ENCODE measurements at regions not wholly inside any gene's neighbourhood (a gene's known extent, or its start where the extent isn't known, plus 50 kb on each side); places are given as distances from the start of the nearest gene placed in this dataset.

- TF ChIP-seq CTCF (IDR thresholded peaks at IDR 0.05; ENCODE audit: extremely low read depth, insufficient read depth, missing control alignments): no peak
- DNase-seq (ENCODE audit: low spot score): no peak
- in situ Hi-C loops (cut with MboI; ENCODE audit: low pct_unique_long_range_greater_than_20kb, low sequenced_read_pairs, unreplicated experiment): no loop called here
Observed at GRCh38 chrX:4764888-4765287, 1051.4 kb upstream of the PRKX start.

- TF ChIP-seq CTCF (IDR thresholded peaks at IDR 0.05; ENCODE audit: extremely low read depth, insufficient read depth, missing control alignments): no peak
- in situ Hi-C loops (cut with MboI; ENCODE audit: low pct_unique_long_range_greater_than_20kb, low sequenced_read_pairs, unreplicated experiment): no loop called here
Observed at GRCh38 chrX:4762196-4762595, 1048.7 kb upstream of the PRKX start.

GRCh38 chrX:4754878-4755604, 1041.6 kb upstream of the PRKX start:
- in situ Hi-C loops (cut with MboI; ENCODE audit: low pct_unique_long_range_greater_than_20kb, low sequenced_read_pairs, unreplicated experiment): no loop called here
- no peak for TF ChIP-seq CTCF (IDR thresholded peaks at IDR 0.05; ENCODE audit: extremely low read depth, insufficient read depth, missing control alignments)
- DNase-seq (ENCODE audit: low spot score): no peak

More at GRCh38 chrX:4762196-4762595, 1048.7 kb upstream of the PRKX start:
- DNase-seq (ENCODE audit: low spot score): no peak

GRCh38 chrX:4741024-4741423, 1027.6 kb upstream of the PRKX start:
- no peak for TF ChIP-seq CTCF (IDR thresholded peaks at IDR 0.05; ENCODE audit: extremely low read depth, insufficient read depth, missing control alignments)
- DNase-seq (ENCODE audit: low spot score): no peak
- in situ Hi-C loops (cut with MboI; ENCODE audit: low pct_unique_long_range_greater_than_20kb, low sequenced_read_pairs, unreplicated experiment): no loop called here

GRCh38 chrX:4735299-4735698, 1021.9 kb upstream of the PRKX start:
- in situ Hi-C loops (cut with MboI; ENCODE audit: low pct_unique_long_range_greater_than_20kb, low sequenced_read_pairs, unreplicated experiment): no loop called here
- no peak for TF ChIP-seq CTCF (IDR thresholded peaks at IDR 0.05; ENCODE audit: extremely low read depth, insufficient read depth, missing control alignments)
- DNase-seq (ENCODE audit: low spot score): no peak

GRCh38 chrX:4710618-4711433, 997.4 kb upstream of the PRKX start:
- in situ Hi-C loops (cut with MboI; ENCODE audit: low pct_unique_long_range_greater_than_20kb, low sequenced_read_pairs, unreplicated experiment): no loop called here
- no peak for TF ChIP-seq CTCF (IDR thresholded peaks at IDR 0.05; ENCODE audit: extremely low read depth, insufficient read depth, missing control alignments)
- no peak for DNase-seq (ENCODE audit: low spot score)
